ENCODE measurements at regions not wholly inside any gene's neighbourhood (a gene's known extent, or its start where the extent isn't known, plus 50 kb on each side); places are given as distances from the start of the nearest gene placed in this dataset.

- Histone ChIP-seq H3K9me3 (ENCODE audit: control insufficient read depth, low read length) (peaks cover 7% of the 10 kb centered on the region), H3K27me3 (ENCODE audit: control insufficient read depth, insufficient read depth, low read length, poor library complexity, severe bottlenecking) (no peaks in the 10 kb centered on the region), H3K4me1 (ENCODE audit: control insufficient read depth, insufficient read depth, low read length) (no peaks in the 10 kb centered on the region), H3K4me3 (ENCODE audit: low read length) (no peak overlapping the region), H3K27ac (ENCODE audit: low read depth, low read length) (no peak overlapping the region), H3K9ac (ENCODE audit: extremely low read depth, low read length, poor library complexity, severe bottlenecking) (no peak overlapping the region), H3K36me3 (ENCODE audit: control insufficient read depth, insufficient read depth, low read length) (no peaks in the 10 kb centered on the region)
- TF ChIP-seq, protein P1, sequence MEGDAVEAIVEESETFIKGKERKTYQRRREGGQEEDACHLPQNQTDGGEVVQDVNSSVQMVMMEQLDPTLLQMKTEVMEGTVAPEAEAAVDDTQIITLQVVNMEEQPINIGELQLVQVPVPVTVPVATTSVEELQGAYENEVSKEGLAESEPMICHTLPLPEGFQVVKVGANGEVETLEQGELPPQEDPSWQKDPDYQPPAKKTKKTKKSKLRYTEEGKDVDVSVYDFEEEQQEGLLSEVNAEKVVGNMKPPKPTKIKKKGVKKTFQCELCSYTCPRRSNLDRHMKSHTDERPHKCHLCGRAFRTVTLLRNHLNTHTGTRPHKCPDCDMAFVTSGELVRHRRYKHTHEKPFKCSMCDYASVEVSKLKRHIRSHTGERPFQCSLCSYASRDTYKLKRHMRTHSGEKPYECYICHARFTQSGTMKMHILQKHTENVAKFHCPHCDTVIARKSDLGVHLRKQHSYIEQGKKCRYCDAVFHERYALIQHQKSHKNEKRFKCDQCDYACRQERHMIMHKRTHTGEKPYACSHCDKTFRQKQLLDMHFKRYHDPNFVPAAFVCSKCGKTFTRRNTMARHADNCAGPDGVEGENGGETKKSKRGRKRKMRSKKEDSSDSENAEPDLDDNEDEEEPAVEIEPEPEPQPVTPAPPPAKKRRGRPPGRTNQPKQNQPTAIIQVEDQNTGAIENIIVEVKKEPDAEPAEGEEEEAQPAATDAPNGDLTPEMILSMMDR (conservative IDR thresholded peaks at IDR 0.05), result no peak
- DNase-seq, result no peak
- no peaks in the 10 kb centered on the region for H3K4me1 Mint-ChIP-seq
- no peaks in the 10 kb centered on the region for H3K27me3 Mint-ChIP-seq (ENCODE audit: insufficient read depth)
- H3K4me3 Mint-ChIP-seq, result no peak overlapping the region
- H3K27ac Mint-ChIP-seq, result no peak overlapping the region
- peaks cover 4% of the 10 kb centered on the region for H3K9me3 Mint-ChIP-seq
- WGBS, 2 experiments (ENCODE audit: insufficient coverage in 1 of 2, insufficient read length in 1 of 2), result 100% methylated on average over 1 of the region's 1 CpG; no CpG with 5 or more reads in 1 of the 2 experiments
- H3K36me3 Mint-ChIP-seq (ENCODE audit: low read depth), result no peaks in the 10 kb centered on the region
Measured at GRCh38 chr20:55232647-55233046, 757.3 kb downstream of the DOK5 start.

DNA sequence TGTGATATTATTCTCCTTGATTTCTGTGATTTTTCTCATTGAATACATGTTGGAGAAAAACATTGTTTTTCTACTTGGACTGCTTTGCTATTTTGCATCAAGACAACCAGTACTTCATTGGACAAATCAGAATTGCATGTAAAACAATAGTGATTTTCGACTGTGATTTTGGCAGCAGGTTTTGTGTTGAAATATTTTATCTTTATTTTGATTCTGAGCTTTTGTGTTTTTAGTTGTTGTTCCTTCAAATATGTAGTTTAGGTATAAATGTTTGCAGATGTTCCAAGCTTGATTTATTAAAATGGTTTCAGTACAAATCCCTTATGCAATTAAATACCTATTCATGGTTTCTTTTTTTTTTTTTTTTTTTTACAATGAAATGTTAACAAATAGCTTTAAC is 754.1 kb downstream of the DOK5 start:
- no peak for DNase-seq
- H3K9me3 Mint-ChIP-seq, result peaks cover 19% of the 10 kb centered on the region
- no peak overlapping the region for H3K27ac Mint-ChIP-seq
- Histone ChIP-seq H3K27ac (ENCODE audit: low read depth, low read length) (no peak overlapping the region), H3K27me3 (ENCODE audit: control insufficient read depth, insufficient read depth, low read length, poor library complexity, severe bottlenecking) (no peaks in the 10 kb centered on the region), H3K4me1 (ENCODE audit: control insufficient read depth, insufficient read depth, low read length) (no peaks in the 10 kb centered on the region), H3K9me3 (ENCODE audit: control insufficient read depth, low read length) (peaks cover 15% of the 10 kb centered on the region), H3K9ac (ENCODE audit: extremely low read depth, low read length, poor library complexity, severe bottlenecking) (no peak overlapping the region), H3K4me3 (ENCODE audit: low read length) (no peak overlapping the region), H3K36me3 (ENCODE audit: control insufficient read depth, insufficient read depth, low read length) (no peaks in the 10 kb centered on the region)
- H3K27me3 Mint-ChIP-seq (ENCODE audit: insufficient read depth), result no peaks in the 10 kb centered on the region
- no peak overlapping the region for H3K4me3 Mint-ChIP-seq
- no peaks in the 10 kb centered on the region for H3K4me1 Mint-ChIP-seq
- WGBS, 2 experiments (ENCODE audit: insufficient coverage in 1 of 2, insufficient read length in 1 of 2), result 60% methylated on average over 1 of the region's 1 CpG; no CpG with 5 or more reads in 1 of the 2 experiments
- H3K36me3 Mint-ChIP-seq (ENCODE audit: low read depth), result no peaks in the 10 kb centered on the region
- TF ChIP-seq, protein P1 (conservative IDR thresholded peaks at IDR 0.05), result no peak

DNA sequence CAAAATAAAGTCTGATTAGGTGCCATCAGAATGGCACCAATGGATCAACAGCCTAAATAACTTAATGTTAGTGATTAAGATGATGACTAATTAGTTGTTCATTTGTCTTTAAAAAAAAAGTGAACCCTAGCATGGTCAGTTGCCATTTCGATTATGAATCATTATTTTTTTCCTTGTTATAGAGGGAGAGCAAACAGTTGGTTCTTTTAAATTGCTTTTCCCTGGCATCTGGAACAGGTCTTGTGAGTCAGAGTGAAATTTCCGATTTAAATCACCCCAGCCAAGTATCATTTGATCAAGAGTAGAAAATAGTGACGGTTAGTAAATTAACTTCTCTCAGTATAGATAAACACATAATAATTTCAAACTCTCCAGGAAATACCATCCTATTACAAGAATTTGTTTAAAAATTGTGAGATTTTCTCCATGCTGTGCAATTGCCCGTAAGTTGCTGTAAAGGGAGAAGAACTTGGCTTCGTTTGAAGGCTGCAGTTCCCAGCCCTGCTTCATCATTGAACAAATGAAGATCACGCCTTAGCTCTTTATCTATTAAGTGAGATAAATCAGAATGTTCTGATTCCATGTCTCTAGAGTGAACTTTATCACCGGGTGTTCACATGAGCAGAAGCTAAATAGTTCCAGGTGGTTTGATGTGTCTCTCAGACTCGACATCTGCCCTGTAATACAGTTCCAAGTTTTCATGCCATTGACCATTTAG is 741.3 kb downstream of the DOK5 start:
- H3K9me3 ChIP-seq (ENCODE audit: control insufficient read depth, low read length), result peaks cover 21% of the 10 kb centered on the region

More for the DNA sequence above, 741.3 kb downstream of the DOK5 start:
- DNase-seq, result no peak
- H3K27me3 ChIP-seq (ENCODE audit: control insufficient read depth, insufficient read depth, low read length, poor library complexity, severe bottlenecking), result no peaks in the 10 kb centered on the region
- no peaks in the 10 kb centered on the region for H3K36me3 ChIP-seq (ENCODE audit: control insufficient read depth, insufficient read depth, low read length)
- no peak overlapping the region for H3K27ac Mint-ChIP-seq
- no peak overlapping the region for H3K27ac ChIP-seq (ENCODE audit: low read depth, low read length)
- H3K4me3 Mint-ChIP-seq, result no peak overlapping the region
- no peak overlapping the region for H3K4me3 ChIP-seq (ENCODE audit: low read length)
- no peaks in the 10 kb centered on the region for H3K4me1 ChIP-seq (ENCODE audit: control insufficient read depth, insufficient read depth, low read length)
- no peaks in the 10 kb centered on the region for H3K27me3 Mint-ChIP-seq (ENCODE audit: insufficient read depth)
- no peaks in the 10 kb centered on the region for H3K4me1 Mint-ChIP-seq
- no peaks in the 10 kb centered on the region for H3K36me3 Mint-ChIP-seq (ENCODE audit: low read depth)
- TF ChIP-seq, protein P1 (conservative IDR thresholded peaks at IDR 0.05), result no peak
- WGBS, 2 experiments (ENCODE audit: insufficient coverage in 1 of 2, insufficient read length in 1 of 2), result 82 to 83% methylated on average over 5 to 8 of the region's 8 CpGs
- peaks cover 14% of the 10 kb centered on the region for H3K9me3 Mint-ChIP-seq
- H3K9ac ChIP-seq (ENCODE audit: extremely low read depth, low read length, poor library complexity, severe bottlenecking), result no peak overlapping the region

Measured in endodermal cell (in vitro differentiated cells).